ACHN (cell line): ENCODE measurements at regions not wholly inside any gene's neighbourhood (a gene's known extent, or its start where the extent isn't known, plus 50 kb on each side); places are given as distances from the start of the nearest gene placed in this dataset.

Experiments
- DNase-seq: peaks from one replicate; pipeline ENCODE4 v3.0.0-alpha.2; 2015
- in situ Hi-C: cut with HindIII; loops from 2 replicates; pipeline ENCODE4 v1.10.0; 2017; ENCODE audit warnings: low sequenced_read_pairs, low pct_ligation_motif_present, low pct_unique_long_range_greater_than_20kb

GRCh38 chr3:25239042-25239441 lies 189.0 kb upstream of the RARB start:
- in situ Hi-C loops: no loop called here
- no peak for DNase-seq

DNA sequence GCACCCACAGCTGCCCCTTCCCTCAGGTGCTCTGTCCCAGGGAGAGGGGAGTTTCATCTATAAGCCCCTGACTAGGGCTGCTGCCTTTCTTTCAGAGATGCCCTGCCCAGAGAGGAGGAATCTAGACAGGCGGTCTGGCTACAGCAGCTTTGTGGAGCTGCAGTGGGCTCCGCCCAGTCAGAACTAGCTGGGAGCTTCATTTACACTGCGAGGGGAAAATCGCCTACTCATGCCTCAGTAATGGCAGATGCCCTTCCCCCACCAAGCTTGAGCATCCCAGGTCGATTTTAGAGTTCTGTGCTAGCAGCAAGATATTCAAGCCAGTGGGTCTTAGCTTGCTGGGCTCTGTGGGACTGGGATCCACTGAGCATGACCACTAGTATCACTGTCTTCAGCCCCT lies 181.2 kb upstream of the RARB start:
- in situ Hi-C loops: no loop called here
- DNase-seq: no peak

DNA sequence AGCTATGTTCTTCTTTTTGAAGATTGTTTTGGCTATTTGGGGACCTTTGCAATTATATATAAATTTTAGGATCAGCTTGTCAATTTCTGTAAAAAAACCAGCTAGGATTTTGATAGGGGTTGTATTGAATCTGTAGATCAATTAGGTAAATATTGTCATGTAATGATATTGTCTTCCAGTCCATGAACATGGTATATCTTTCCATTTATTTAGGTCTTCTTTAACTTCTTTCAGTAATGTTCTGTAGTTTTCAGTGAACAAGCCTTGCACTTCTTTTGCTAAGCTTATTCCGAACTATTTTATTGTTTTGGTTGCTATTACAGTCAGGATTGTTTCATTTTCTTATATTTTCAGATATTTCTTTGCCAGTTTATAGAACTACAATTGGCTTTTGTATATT lies 175.8 kb upstream of the RARB start:
- in situ Hi-C loops: no loop called here

GRCh38 chr3:25257026-25257425 lies 171.0 kb upstream of the RARB start:
- DNase-seq: no peak
- in situ Hi-C loops: no loop called here

More for the DNA sequence above, 175.8 kb upstream of the RARB start:
- DNase-seq: no peak

DNA sequence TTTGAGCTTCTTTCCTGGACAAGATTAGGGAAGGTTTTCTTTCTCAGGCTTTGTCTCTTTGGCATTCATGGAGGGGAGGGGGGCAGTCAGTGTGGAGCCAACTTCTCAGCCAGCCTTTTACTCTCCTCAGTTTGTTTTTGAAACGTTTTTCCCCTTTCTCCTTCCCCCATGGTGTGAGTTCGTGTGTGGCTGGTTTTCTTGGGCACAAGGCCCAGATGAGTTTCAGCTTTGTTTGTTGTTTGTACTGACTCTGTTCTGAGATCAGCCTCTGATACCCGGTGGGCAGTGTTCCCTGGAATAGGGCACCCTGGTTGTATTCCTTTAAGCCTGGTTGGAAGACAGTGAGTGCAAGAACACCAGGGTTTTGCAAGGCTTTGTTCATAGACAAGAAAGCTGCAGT lies 168.2 kb upstream of the RARB start:
- in situ Hi-C loops: no loop called here
- no peak for DNase-seq

- in situ Hi-C loops: no loop called here
- no peak for DNase-seq
Measured at GRCh38 chr3:25262322-25262721, 165.7 kb upstream of the RARB start.

- no peak for DNase-seq
- in situ Hi-C loops: no loop called here
Measured at GRCh38 chr3:25265284-25265683, 162.8 kb upstream of the RARB start.

DNA sequence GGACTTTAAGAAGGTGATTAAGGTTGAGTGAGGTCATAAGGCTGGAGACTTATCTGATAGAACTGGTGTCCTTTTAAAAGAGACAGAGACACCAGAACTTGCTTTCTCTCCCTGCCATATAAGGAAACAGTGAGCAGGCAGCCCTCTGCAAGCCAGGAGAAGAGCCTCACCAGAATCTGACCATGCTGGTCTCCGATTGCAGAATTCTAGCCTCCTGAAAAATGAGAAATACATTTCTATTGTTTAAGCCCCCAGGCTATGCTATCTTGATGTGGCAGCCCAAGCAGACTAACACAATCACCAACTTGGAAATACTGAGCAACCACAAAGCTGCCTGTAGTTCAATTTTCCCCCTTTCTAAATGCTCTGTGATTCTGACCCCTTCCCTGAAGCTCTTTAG lies 161.4 kb upstream of the RARB start:
- in situ Hi-C loops: no loop called here
- no peak for DNase-seq

GRCh38 chr3:25272090-25272489 lies 156.0 kb upstream of the RARB start:
- DNase-seq: no peak
- in situ Hi-C loops: no loop called here

GRCh38 chr3:25273582-25274171 lies 154.4 kb upstream of the RARB start:
- no peak for DNase-seq
- in situ Hi-C loops: no loop called here

DNA sequence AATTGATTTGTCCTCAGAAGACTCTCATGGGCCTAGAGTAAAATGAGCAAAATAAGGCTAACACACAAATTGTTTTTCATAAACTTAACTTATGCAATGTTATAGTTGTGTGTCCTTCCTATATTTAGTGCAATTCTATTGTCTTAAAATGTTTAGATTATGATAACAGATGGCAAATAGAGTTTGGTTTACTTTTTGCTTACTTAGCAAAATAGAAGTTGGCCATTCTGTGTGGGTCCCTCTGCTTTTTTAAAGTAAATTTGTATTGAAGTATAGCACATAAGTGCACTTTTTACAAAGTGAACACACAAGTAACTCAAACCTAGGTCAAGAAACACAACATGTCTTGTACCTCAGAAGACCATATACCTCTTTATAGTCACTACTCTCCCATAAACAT lies 150.6 kb upstream of the RARB start:
- in situ Hi-C loops: no loop called here
- no peak for DNase-seq

- in situ Hi-C loops: no loop called here
- no peak for DNase-seq
Measured at GRCh38 chr3:25281041-25281731, 146.9 kb upstream of the RARB start.

- in situ Hi-C loops: no loop called here
- DNase-seq: no peak
Measured at GRCh38 chr3:25281732-25282126, 146.3 kb upstream of the RARB start.

DNA sequence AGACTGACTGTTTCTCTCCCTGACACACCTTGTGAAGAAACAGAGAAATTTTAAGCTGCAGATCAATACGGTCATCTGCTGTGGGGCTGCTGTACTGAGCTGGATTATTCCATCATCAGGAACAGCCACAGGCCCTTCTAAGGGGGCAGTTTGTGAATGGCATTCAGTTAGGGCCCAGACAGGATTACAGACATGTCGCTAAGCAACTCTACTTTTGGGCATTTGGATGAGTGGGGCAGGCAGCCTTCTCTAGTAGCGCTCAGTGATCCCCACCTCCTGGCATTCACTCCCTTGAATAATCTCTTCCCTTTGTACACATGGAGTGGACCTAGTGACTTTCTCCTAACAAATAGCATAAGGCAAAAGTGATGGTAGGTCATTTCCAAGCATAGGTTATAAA lies 144.4 kb upstream of the RARB start:
- in situ Hi-C loops: no loop called here
- DNase-seq: no peak

- DNase-seq: no peak
- in situ Hi-C loops: no loop called here
Measured at GRCh38 chr3:25284249-25284648, 143.8 kb upstream of the RARB start.

DNA sequence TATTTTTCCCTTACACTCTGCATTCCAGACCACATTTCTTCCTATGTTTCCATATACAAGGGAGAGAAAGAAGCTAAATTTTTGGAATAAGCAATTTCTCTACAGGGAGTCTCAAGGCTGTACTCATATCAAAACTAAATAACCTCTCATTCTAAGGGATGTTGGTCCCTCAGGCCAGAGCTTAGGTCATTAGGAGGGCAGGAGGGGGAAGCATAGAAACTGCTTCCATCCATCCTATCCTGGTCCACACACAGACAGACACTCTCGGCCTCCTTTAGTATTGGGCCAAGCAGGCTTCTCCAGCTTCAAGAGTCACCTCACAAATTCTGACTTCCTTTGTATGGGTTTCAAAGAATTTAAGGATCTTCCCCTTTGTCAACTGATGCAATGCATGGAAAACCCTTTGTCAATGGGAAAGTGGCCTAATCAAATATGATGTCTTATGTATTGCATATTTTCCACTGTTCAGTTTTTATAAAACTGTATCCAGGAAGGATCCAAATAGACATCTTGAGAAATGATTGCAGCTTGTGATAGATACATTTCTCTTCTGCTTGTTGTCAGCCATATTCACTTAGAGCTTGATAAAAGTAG lies 140.7 kb upstream of the RARB start:
- DNase-seq: no peak
- in situ Hi-C loops: no loop called here

GRCh38 chr3:25288413-25288812 lies 139.7 kb upstream of the RARB start:
- in situ Hi-C loops: no loop called here
- DNase-seq: no peak

- in situ Hi-C loops: no loop called here
Measured at GRCh38 chr3:25289156-25289555, 138.9 kb upstream of the RARB start.

GRCh38 chr3:25289663-25290062 lies 138.4 kb upstream of the RARB start:
- in situ Hi-C loops: no loop called here
- DNase-seq: no peak

More at GRCh38 chr3:25289156-25289555, 138.9 kb upstream of the RARB start:
- DNase-seq: no peak

GRCh38 chr3:25291481-25291905 lies 136.6 kb upstream of the RARB start:
- no peak for DNase-seq
- in situ Hi-C loops: no loop called here
